HCT116 (cell line): ENCODE measurements at regions not wholly inside any gene's neighbourhood (a gene's known extent, or its start where the extent isn't known, plus 50 kb on each side); places are given as distances from the start of the nearest gene placed in this dataset.

Source experiments
- ATAC-seq: fragments of 200-7000 bp; cut with Tn5 transposase; 2 replicates; pipeline ENCODE4 v1.9.1; 2020; ENCODE audit warnings: mild to moderate bottlenecking, moderate library complexity
- BruUV-seq: library from RNA; stranded (reverse); fragments of 400-500 nt; replicated peaks from 2 replicates; lab custom pipeline; 2021; lab: Mats Ljungman, UMichigan
- CTCF ChIA-PET: fragments of 300-600 bp; sonication (Branson Sonifier 250); formaldehyde crosslinking; loops from one replicate; lab custom pipeline; 2021; ENCODE audit warnings: antibody characterized with exemption; lab: Charles Lee
- POLR2A ChIA-PET: fragments of 300-600, 350-600 bp; sonication (Branson Sonifier 250); formaldehyde crosslinking; loops from one replicate; lab custom pipeline; 2021; ENCODE audit warnings: antibody characterized with exemption; lab: Charles Lee
- RAD21 ChIA-PET, 2 experiments: fragments of 300-600 bp; sonication (Branson Sonifier 250); formaldehyde crosslinking; loops; one replicate each; lab custom pipeline; 2023; ENCODE audit warnings: low total read pairs in 2 of 2; ENCODE audit not compliant: uncharacterized antibody in 2 of 2, unreplicated experiment in 2 of 2, low non-redundant PET in 1 of 2; lab: Charles Lee
- DNase-seq: peaks from one replicate; pipeline ENCODE4 v3.0.0-alpha.2; 2010; ENCODE audit warnings: low read depth, low spot score
- H2AFZ ChIP-seq: fragments of 200-600 bp; shearing (Covaris generic), sonication (generic); 2 replicates; pipeline ENCODE4 v1.6.1; 2017; ENCODE audit warnings: low read depth, mixed run types, mixed read lengths, antibody characterized with exemption, low read length; ENCODE audit not compliant: poor library complexity, severe bottlenecking
- H3K27ac ChIP-seq: 2 replicates; pipeline ENCODE4 v1.5.1; 2012; ENCODE audit warnings: low read depth, low read length
- H3K27me3 ChIP-seq: fragments of 200-600 bp; sonication (generic); 2 replicates; pipeline ENCODE4 v1.6.1; 2016; ENCODE audit warnings: mixed run types, low read length, mixed read lengths; ENCODE audit not compliant: insufficient read depth
- H3K36me3 ChIP-seq, 2 experiments: fragments of 200-500 bp in 1 of 2; fragments of 200-600 bp in 1 of 2; sonication (Bioruptor generic) in 1 of 2; sonication (generic) in 1 of 2; 2 replicates each; pipeline versions ENCODE4 v1.5.1 to v1.6.1; 2014 to 2016; ENCODE audit warnings: low read length in 2 of 2, inconsistent platforms in 1 of 2, mixed read lengths in 1 of 2, mixed run types in 1 of 2; ENCODE audit not compliant: insufficient read depth in 2 of 2, control insufficient read depth in 1 of 2
- H3K4me1 ChIP-seq, 2 experiments: fragments of 200-600 bp in 1 of 2; sonication (generic) in 1 of 2; 2 replicates each; pipeline versions ENCODE4 v1.5.1 to v1.6.1; 2012 to 2017; ENCODE audit warnings: low read length in 2 of 2, inconsistent platforms in 1 of 2, mild to moderate bottlenecking in 1 of 2, mixed read lengths in 1 of 2, mixed run types in 1 of 2, moderate library complexity in 1 of 2; ENCODE audit not compliant: insufficient read depth in 2 of 2, control insufficient read depth in 1 of 2
- H3K4me2 ChIP-seq: fragments of 200-600 bp; sonication (generic); 2 replicates; pipeline ENCODE4 v1.6.1; 2017; ENCODE audit warnings: mixed run types, low read length, mixed read lengths
- H3K4me3 ChIP-seq, 2 experiments: fragments of 200-600 bp in 1 of 2; sonication (generic) in 1 of 2; replicated peaks in 1 of 2; 2 replicates each; pipeline ENCODE4 v1.5.1; 2011 to 2016; ENCODE audit warnings: low read length in 2 of 2, control low read depth in 1 of 2, low read depth in 1 of 2, mild to moderate bottlenecking in 1 of 2, mixed read lengths in 1 of 2, mixed run types in 1 of 2
- H3K79me2 ChIP-seq: fragments of 200-600 bp; sonication (generic); 2 replicates; pipeline ENCODE4 v1.6.1; 2017; ENCODE audit warnings: mild to moderate bottlenecking, mixed run types, low read length, moderate library complexity, mixed read lengths; ENCODE audit not compliant: insufficient read depth
- H3K9ac ChIP-seq: fragments of 200-600 bp; sonication (generic); 2 replicates; pipeline ENCODE4 v1.6.1; 2016; ENCODE audit warnings: low read length, mixed read lengths
- H3K9me2 ChIP-seq: fragments of 200-600 bp; sonication (generic), shearing (Covaris generic); 2 replicates; pipeline ENCODE4 v1.6.1; 2017; ENCODE audit warnings: mixed run types, mild to moderate bottlenecking, moderate library complexity; ENCODE audit not compliant: insufficient read depth
- H3K9me3 ChIP-seq, 2 experiments: fragments of 200-500 bp in 1 of 2; fragments of 200-600 bp in 1 of 2; sonication (Bioruptor generic) in 1 of 2; sonication (generic) in 1 of 2; 2 replicates each; pipeline ENCODE4 v1.6.1; 2014 to 2017; ENCODE audit warnings: low read length in 2 of 2, mixed read lengths in 2 of 2, inconsistent platforms in 1 of 2, low read depth in 1 of 2, mild to moderate bottlenecking in 1 of 2, mixed run types in 1 of 2, moderate library complexity in 1 of 2; ENCODE audit not compliant: control insufficient read depth in 1 of 2, insufficient read depth in 1 of 2
- H4K20me1 ChIP-seq: fragments of 200-600 bp; sonication (generic), shearing (Covaris generic); 2 replicates; pipeline ENCODE4 v1.6.1; 2017; ENCODE audit warnings: mixed run types, mild to moderate bottlenecking, moderate library complexity; ENCODE audit not compliant: insufficient read depth
- ATF3 ChIP-seq: IDR thresholded peaks from 2 replicates; pipeline ENCODE4 v1.6.1; 2012
- CEBPB ChIP-seq: IDR thresholded peaks from 2 replicates; pipeline ENCODE4 v1.6.1; 2012; ENCODE audit warnings: low read depth
- ELF1 ChIP-seq: IDR thresholded peaks from 2 replicates; pipeline ENCODE4 v1.6.1; 2012; ENCODE audit warnings: low read depth, borderline replicate concordance
- EZH2 ChIP-seq: fragments of 200-600 bp; sonication (generic); IDR thresholded peaks from 2 replicates; pipeline ENCODE4 v1.6.1; 2017; ENCODE audit warnings: antibody characterized with exemption, mixed run types
- FOSL1 ChIP-seq: IDR thresholded peaks from 2 replicates; pipeline ENCODE4 v1.6.1; 2012; ENCODE audit warnings: low read depth
- JUND ChIP-seq: IDR thresholded peaks from 2 replicates; pipeline ENCODE4 v1.6.1; 2012
- RAD21 ChIP-seq: IDR thresholded peaks from 2 replicates; pipeline ENCODE4 v1.6.1; 2012; ENCODE audit warnings: low read depth, mild to moderate bottlenecking
- REST ChIP-seq: IDR thresholded peaks from 2 replicates; pipeline ENCODE4 v1.6.1; 2012; ENCODE audit warnings: low read depth
- SP1 ChIP-seq: IDR thresholded peaks from 2 replicates; pipeline ENCODE4 v1.6.1; 2012; ENCODE audit warnings: low read depth
- SRF ChIP-seq: IDR thresholded peaks from 2 replicates; pipeline ENCODE4 v1.6.1; 2012; ENCODE audit warnings: low read depth
- YY1 ChIP-seq: IDR thresholded peaks from 2 replicates; pipeline ENCODE4 v1.6.1; 2011; ENCODE audit warnings: low read length, low read depth, moderate library complexity, mild to moderate bottlenecking; ENCODE audit not compliant: insufficient replicate concordance; ENCODE audit errors: extremely low read depth
- ZBTB33 ChIP-seq: IDR thresholded peaks from 2 replicates; pipeline ENCODE4 v1.6.1; 2011; ENCODE audit warnings: mild to moderate bottlenecking, low read length, moderate library complexity; ENCODE audit not compliant: insufficient replicate concordance; ENCODE audit errors: extremely low read depth
- ZFX ChIP-seq: fragments of 450-650 bp; IDR thresholded peaks from 2 replicates; pipeline ENCODE4 v1.6.1; 2017
- ZNF274 ChIP-seq: fragments of 200-500 bp; sonication (Bioruptor generic); IDR thresholded peaks from 2 replicates; pipeline ENCODE4 v1.6.1; 2014; ENCODE audit warnings: mild to moderate bottlenecking, low read depth, low read length, inconsistent platforms
- intact Hi-C: fragments of 100-400 bp; cut with micrococcal nuclease; formaldehyde crosslinking; loops from 2 replicates; pipeline ENCODE4 v1.10.0; 2022
- TF ChIP-seq, protein P1 (sequence below): IDR thresholded peaks from 2 replicates; pipeline ENCODE4 v1.6.1; 2012

DNA sequence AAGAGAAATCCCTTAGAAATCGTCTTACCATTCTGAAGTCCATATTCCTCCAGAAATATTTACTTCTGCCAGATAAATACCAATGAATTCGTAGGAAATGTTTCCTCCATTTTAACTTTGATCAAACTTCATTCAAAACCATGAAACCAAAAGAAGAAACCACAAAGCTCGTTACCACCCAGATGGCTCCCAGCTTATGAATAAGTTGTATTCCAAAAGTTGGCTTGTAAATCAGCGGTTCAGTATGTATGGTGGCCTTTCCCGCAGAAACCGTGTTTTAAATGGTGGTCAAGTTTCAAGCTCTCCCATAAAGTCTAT is 73.6 kb upstream of the RIPOR2 start:
- Histone ChIP-seq H3K4me1 (peaks cover 7 to 12% of the 10 kb centered on the region in 2 experiments; a peak in 3 of 4 replicates), H3K27ac (no peak overlapping the region), H4K20me1 (no peaks in the 10 kb centered on the region), H3K27me3 (no peaks in the 10 kb centered on the region), H3K36me3 (no peaks in the 10 kb centered on the region), H2AFZ (no peak overlapping the region), H3K9me2 (no peaks in the 10 kb centered on the region), H3K79me2 (no peaks in the 10 kb centered on the region), H3K4me3 (no peak overlapping the region), H3K9ac (no peak overlapping the region), H3K4me2 (no peak overlapping the region), H3K9me3 (no peaks in the 10 kb centered on the region)
- ChIA-PET RAD21 (no interaction called here), POLR2A (no interaction called here), CTCF (interaction anchor here (1.0 kb wide), 1 partner anchor 8 kb away, joined by 5 read pairs; no protein-coding TSS in a partner anchor)
- no TSS peak for BruUV-seq
- ATAC-seq: no peak
- no peak for DNase-seq
- TF ChIP-seq, protein P1, sequence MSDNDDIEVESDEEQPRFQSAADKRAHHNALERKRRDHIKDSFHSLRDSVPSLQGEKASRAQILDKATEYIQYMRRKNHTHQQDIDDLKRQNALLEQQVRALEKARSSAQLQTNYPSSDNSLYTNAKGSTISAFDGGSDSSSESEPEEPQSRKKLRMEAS: no peak
- TF ChIP-seq ZNF274 (no peak), YY1 (no peak), RAD21 (no peak), CEBPB (no peak), JUND (no peak), FOSL1 (no peak), REST (no peak), SP1 (no peak), ZFX (no peak), ELF1 (no peak), EZH2 (no peak), SRF (no peak), ZBTB33 (no peak), ATF3 (no peak)
- intact Hi-C loops: no loop called here
